ENCODE measurements at regions not wholly inside any gene's neighbourhood (a gene's known extent, or its start where the extent isn't known, plus 50 kb on each side); places are given as distances from the start of the nearest gene placed in this dataset.

- H4K20me1 ChIP-seq (ENCODE audit: insufficient read depth) = no peaks in the 10 kb centered on the region
- no peaks in the 10 kb centered on the region for H3K27me3 ChIP-seq (ENCODE audit: insufficient read depth, low read depth, low read length)
- H3K9me3 ChIP-seq (ENCODE audit: low read length) = no peaks in the 10 kb centered on the region
- no peak overlapping the region for H3K27ac ChIP-seq (ENCODE audit: low read length)
- no peak overlapping the region for H3K4me3 ChIP-seq (ENCODE audit: low read length)
- no peaks in the 10 kb centered on the region for H3K79me2 ChIP-seq (replicated peaks; ENCODE audit: insufficient read depth, low read length)
- H3K9me2 ChIP-seq (ENCODE audit: insufficient read depth, low read length) = no peaks in the 10 kb centered on the region
- H2AFZ ChIP-seq (ENCODE audit: low read depth, low read length) = no peak overlapping the region
- no peaks in the 10 kb centered on the region for H3F3A ChIP-seq (ENCODE audit: insufficient read depth, low read length, poor library complexity, severe bottlenecking)
- TF ChIP-seq EP300 (conservative IDR thresholded peaks at IDR 0.05; ENCODE audit: poor library complexity, severe bottlenecking) = no peak
- TF ChIP-seq EZH2 (IDR thresholded peaks at IDR 0.05; ENCODE audit: borderline replicate concordance, insufficient read depth, low read length, poor library complexity, severe bottlenecking) = no peak
- no peak for TF ChIP-seq POLR2AphosphoS5 (IDR thresholded peaks at IDR 0.05)
- no peak for TF ChIP-seq REST (IDR thresholded peaks at IDR 0.05; ENCODE audit: borderline replicate concordance)
- TF ChIP-seq TAF1 (IDR thresholded peaks at IDR 0.05; ENCODE audit: low read depth) = no peak
- no peak for TF ChIP-seq SMC3 (conservative IDR thresholded peaks at IDR 0.05; ENCODE audit: poor library complexity)
- no peak for TF ChIP-seq RAD21 (conservative IDR thresholded peaks at IDR 0.05)
- TF ChIP-seq MXI1 (conservative IDR thresholded peaks at IDR 0.05; ENCODE audit: poor library complexity, severe bottlenecking) = no peak
- TF ChIP-seq, protein P1, sequence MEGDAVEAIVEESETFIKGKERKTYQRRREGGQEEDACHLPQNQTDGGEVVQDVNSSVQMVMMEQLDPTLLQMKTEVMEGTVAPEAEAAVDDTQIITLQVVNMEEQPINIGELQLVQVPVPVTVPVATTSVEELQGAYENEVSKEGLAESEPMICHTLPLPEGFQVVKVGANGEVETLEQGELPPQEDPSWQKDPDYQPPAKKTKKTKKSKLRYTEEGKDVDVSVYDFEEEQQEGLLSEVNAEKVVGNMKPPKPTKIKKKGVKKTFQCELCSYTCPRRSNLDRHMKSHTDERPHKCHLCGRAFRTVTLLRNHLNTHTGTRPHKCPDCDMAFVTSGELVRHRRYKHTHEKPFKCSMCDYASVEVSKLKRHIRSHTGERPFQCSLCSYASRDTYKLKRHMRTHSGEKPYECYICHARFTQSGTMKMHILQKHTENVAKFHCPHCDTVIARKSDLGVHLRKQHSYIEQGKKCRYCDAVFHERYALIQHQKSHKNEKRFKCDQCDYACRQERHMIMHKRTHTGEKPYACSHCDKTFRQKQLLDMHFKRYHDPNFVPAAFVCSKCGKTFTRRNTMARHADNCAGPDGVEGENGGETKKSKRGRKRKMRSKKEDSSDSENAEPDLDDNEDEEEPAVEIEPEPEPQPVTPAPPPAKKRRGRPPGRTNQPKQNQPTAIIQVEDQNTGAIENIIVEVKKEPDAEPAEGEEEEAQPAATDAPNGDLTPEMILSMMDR (IDR thresholded peaks at IDR 0.05; ENCODE audit: poor library complexity, severe bottlenecking) = no peak
- H3K36me3 ChIP-seq (ENCODE audit: insufficient read depth, low read length) = no peaks in the 10 kb centered on the region
- H3K4me2 ChIP-seq (ENCODE audit: low read length) = no peak overlapping the region
- H3K9ac ChIP-seq (ENCODE audit: low read length) = no peak overlapping the region
Measured at GRCh38 chr3:59443618-59444293, 393.9 kb upstream of the CFAP20DC start.

GRCh38 chr3:59442046-59442445, 392.2 kb upstream of the CFAP20DC start:
- no peak overlapping the region for H3K9ac ChIP-seq (ENCODE audit: low read length)
- H3K27me3 ChIP-seq (ENCODE audit: insufficient read depth, low read depth, low read length) = no peaks in the 10 kb centered on the region
- H3K9me2 ChIP-seq (ENCODE audit: insufficient read depth, low read length) = no peaks in the 10 kb centered on the region
- H3K27ac ChIP-seq (ENCODE audit: low read length) = no peak overlapping the region
- H3K79me2 ChIP-seq (replicated peaks; ENCODE audit: insufficient read depth, low read length) = no peaks in the 10 kb centered on the region
- H3K36me3 ChIP-seq (ENCODE audit: insufficient read depth, low read length) = no peaks in the 10 kb centered on the region
- TF ChIP-seq, protein P1 (IDR thresholded peaks at IDR 0.05; ENCODE audit: poor library complexity, severe bottlenecking) = no peak
- TF ChIP-seq EP300 (conservative IDR thresholded peaks at IDR 0.05; ENCODE audit: poor library complexity, severe bottlenecking) (no peak), TAF1 (IDR thresholded peaks at IDR 0.05; ENCODE audit: low read depth) (no peak), MXI1 (conservative IDR thresholded peaks at IDR 0.05; ENCODE audit: poor library complexity, severe bottlenecking) (no peak), EZH2 (IDR thresholded peaks at IDR 0.05; ENCODE audit: borderline replicate concordance, insufficient read depth, low read length, poor library complexity, severe bottlenecking) (no peak), RAD21 (conservative IDR thresholded peaks at IDR 0.05) (no peak), REST (IDR thresholded peaks at IDR 0.05; ENCODE audit: borderline replicate concordance) (no peak), POLR2AphosphoS5 (IDR thresholded peaks at IDR 0.05) (no peak), SMC3 (conservative IDR thresholded peaks at IDR 0.05; ENCODE audit: poor library complexity) (no peak)
- H2AFZ ChIP-seq (ENCODE audit: low read depth, low read length) = no peak overlapping the region
- H4K20me1 ChIP-seq (ENCODE audit: insufficient read depth) = no peaks in the 10 kb centered on the region
- H3K4me3 ChIP-seq (ENCODE audit: low read length) = no peak overlapping the region
- H3K9me3 ChIP-seq (ENCODE audit: low read length) = no peaks in the 10 kb centered on the region
- no peak overlapping the region for H3K4me2 ChIP-seq (ENCODE audit: low read length)
- H3F3A ChIP-seq (ENCODE audit: insufficient read depth, low read length, poor library complexity, severe bottlenecking) = no peaks in the 10 kb centered on the region

Measured in neural cell (in vitro differentiated cells).